Transverse colon (tissue), 4 donors: ENCODE measurements at regions not wholly inside any gene's neighbourhood (a gene's known extent, or its start where the extent isn't known, plus 50 kb on each side); places are given as distances from the start of the nearest gene placed in this dataset.

Source experiments
- DNase-seq: peaks from one replicate; pipeline ENCODE4 v3.0.0-alpha.2; 2019
- H3K27ac ChIP-seq, 4 donors: fragments of 200-600 bp; sonication (generic); 2 replicates each; pipeline ENCODE4 v1.5.1; 2016 to 2018; ENCODE audit warnings: inconsistent platforms in 4 of 4
- H3K27me3 ChIP-seq: fragments of 200-600 bp; sonication (generic); 2 replicates; pipeline ENCODE4 v1.5.1; 2017; ENCODE audit warnings: inconsistent platforms
- H3K36me3 ChIP-seq, 4 donors: fragments of 200-600 bp; sonication (generic); 2 replicates each; pipeline ENCODE4 v1.5.1; 2017 to 2019; ENCODE audit warnings: inconsistent platforms in 4 of 4
- H3K4me1 ChIP-seq, 4 donors: fragments of 200-600 bp; sonication (generic); 2 replicates each; pipeline ENCODE4 v1.5.1; 2017 to 2020; ENCODE audit warnings: inconsistent platforms in 4 of 4
- H3K4me3 ChIP-seq, 4 donors: fragments of 200-600 bp; sonication (generic); 1 replicate in 1 of 4; 2 replicates in 3 of 4; pipeline versions ENCODE4 v1.5.1 to v1.6.1; 2017 to 2019; ENCODE audit warnings: inconsistent platforms in 4 of 4
- H3K9me3 ChIP-seq, 2 donors: fragments of 200-600 bp; sonication (generic); 2 replicates each; pipeline ENCODE4 v1.5.1; 2017 to 2019; ENCODE audit warnings: inconsistent platforms in 2 of 2
- CTCF ChIP-seq, 5 experiments: fragments of 200-600 bp in 3 of 5; fragments of 450-650 bp in 2 of 5; sonication (generic) in 3 of 5; IDR thresholded peaks; 1 replicate in 2 of 5; 2 replicates in 3 of 5; pipeline ENCODE4 v1.5.1; 2016 to 2017; ENCODE audit warnings: antibody characterized with exemption in 5 of 5, inconsistent platforms in 3 of 5, mild to moderate bottlenecking in 2 of 5, moderate library complexity in 1 of 5
- EP300 ChIP-seq: sonication (generic); formaldehyde crosslinking; IDR thresholded peaks from one replicate; pipeline ENCODE4 v1.6.1; 2017; ENCODE audit warnings: antibody characterized with exemption, low read depth
- POLR2A ChIP-seq: fragments of 450-650 bp; IDR thresholded peaks from one replicate; pipeline ENCODE4 v1.6.1; 2016; ENCODE audit warnings: antibody characterized with exemption, mild to moderate bottlenecking, moderate library complexity
- POLR2AphosphoS5 ChIP-seq, 3 donors: sonication (generic); formaldehyde crosslinking; IDR thresholded peaks; one replicate each; pipeline ENCODE4 v1.6.1; 2016; ENCODE audit warnings: antibody characterized with exemption in 3 of 3
- WGBS, 2 donors: methylation state at CpG; one replicate each; pipeline ENCODE4 v1.1.5; 2018; ENCODE audit warnings: low coverage in 1 of 2; 5-methylcytosine and 5-hydroxymethylcytosine counted together
- in situ Hi-C, 4 donors: fragments of 200-750 bp; cut with MboI; loops; one replicate each; pipeline versions ENCODE4 v1.15.0 to v1.15.1; 2017; ENCODE audit warnings: low sequenced_read_pairs in 3 of 4, low pct_ligation_motif_present in 1 of 4, low pct_unique_long_range_greater_than_20kb in 1 of 4
- intact Hi-C: fragments of 100-400 bp; cut with DNase I; formaldehyde crosslinking; loops from one replicate; pipeline ENCODE4 v1.15.1; 2023; ENCODE audit warnings: low total_unique reads

- intact Hi-C loops = no loop called here
- H3K4me3 ChIP-seq = no peak overlapping the region
- in situ Hi-C loops = no loop called here
These were observed 98.7 kb upstream of the ZPLD1 start for GRCh38 chr3:102336130-102336529.

GRCh38 chr3:102339671-102340070, 95.1 kb upstream of the ZPLD1 start:
- WGBS, 2 donors = 96% methylated on average over 2 of the region's 2 CpGs; no CpG with 5 or more reads in 1 of the 2 donors
- Histone ChIP-seq H3K36me3 (no peaks in the 10 kb centered on the region), H3K4me3 (no peak overlapping the region), H3K27me3 (no peaks in the 10 kb centered on the region), H3K27ac (no peak overlapping the region), H3K9me3 (no peaks in the 10 kb centered on the region), H3K4me1 (no peaks in the 10 kb centered on the region)
- DNase-seq = no peak
- intact Hi-C loops (no loop called here), in situ Hi-C loops (no loop called here)
- no peak for TF ChIP-seq POLR2A
- no peak for TF ChIP-seq CTCF (IDR thresholded peaks at IDR 0.05)
- no peak for TF ChIP-seq EP300
- no peak for TF ChIP-seq POLR2AphosphoS5 (IDR thresholded peaks at IDR 0.05)

More at GRCh38 chr3:102336130-102336529, 98.7 kb upstream of the ZPLD1 start:
- DNase-seq = no peak
- H3K4me1 ChIP-seq = no peaks in the 10 kb centered on the region
- no peaks in the 10 kb centered on the region for H3K9me3 ChIP-seq
- H3K36me3 ChIP-seq = no peaks in the 10 kb centered on the region
- H3K27me3 ChIP-seq = no peaks in the 10 kb centered on the region
- H3K27ac ChIP-seq = no peak overlapping the region
- 69 to 80% methylated on average over 3 of the region's 3 CpGs for WGBS, 2 donors
- TF ChIP-seq POLR2AphosphoS5 (IDR thresholded peaks at IDR 0.05) (no peak), CTCF (IDR thresholded peaks at IDR 0.05) (no peak), EP300 (no peak), POLR2A (no peak)

- DNase-seq = no peak
- in situ Hi-C loops = no loop called here
These were observed 87.9 kb upstream of the ZPLD1 start for GRCh38 chr3:102346897-102347296.

GRCh38 chr3:102348904-102349303, 85.9 kb upstream of the ZPLD1 start:
- H3K36me3 ChIP-seq = no peaks in the 10 kb centered on the region
- H3K4me3 ChIP-seq = no peak overlapping the region
- no peak overlapping the region for H3K27ac ChIP-seq
- no peaks in the 10 kb centered on the region for H3K9me3 ChIP-seq
- 54 to 71% methylated on average over 2 of the region's 2 CpGs for WGBS, 2 donors
- TF ChIP-seq POLR2A (no peak), CTCF (IDR thresholded peaks at IDR 0.05) (no peak), EP300 (no peak), POLR2AphosphoS5 (IDR thresholded peaks at IDR 0.05) (no peak)
- in situ Hi-C loops = no loop called here
- DNase-seq = no peak
- no peaks in the 10 kb centered on the region for H3K27me3 ChIP-seq
- intact Hi-C loops = no loop called here
- no peaks in the 10 kb centered on the region for H3K4me1 ChIP-seq

More at GRCh38 chr3:102346897-102347296, 87.9 kb upstream of the ZPLD1 start:
- Histone ChIP-seq H3K4me3 (no peak overlapping the region), H3K27me3 (no peaks in the 10 kb centered on the region), H3K36me3 (no peaks in the 10 kb centered on the region), H3K27ac (no peak overlapping the region), H3K4me1 (no peaks in the 10 kb centered on the region), H3K9me3 (no peaks in the 10 kb centered on the region)
- TF ChIP-seq EP300 = no peak
- no peak for TF ChIP-seq CTCF (IDR thresholded peaks at IDR 0.05)
- no peak for TF ChIP-seq POLR2AphosphoS5 (IDR thresholded peaks at IDR 0.05)
- TF ChIP-seq POLR2A = no peak
- intact Hi-C loops = no loop called here
